ENCODE measurements at regions not wholly inside any gene's neighbourhood (a gene's known extent, or its start where the extent isn't known, plus 50 kb on each side); places are given as distances from the start of the nearest gene placed in this dataset.

DNA sequence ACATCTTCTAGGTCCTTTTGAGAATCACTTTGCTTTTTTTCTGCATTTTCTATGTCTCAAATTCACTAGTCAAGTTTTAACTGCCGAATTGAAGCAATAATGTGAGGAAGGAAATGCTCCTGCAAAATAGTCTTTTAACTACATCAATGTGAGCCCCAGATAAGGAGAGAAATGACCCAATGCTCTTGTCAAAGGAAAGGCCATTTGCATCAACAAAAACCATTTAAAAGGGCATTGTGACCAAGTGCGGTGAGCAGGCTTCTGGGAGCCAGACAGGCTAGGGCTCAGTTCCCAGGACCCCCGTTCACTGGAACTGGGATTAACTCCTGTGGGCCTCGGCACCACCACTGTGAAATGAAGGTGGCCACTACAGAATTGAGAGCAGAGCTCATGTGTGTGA is 127.9 kb upstream of the EEPD1 start:
- DNase-seq (ENCODE audit: low read depth, low spot score) (no peak), ATAC-seq (no peak)
- intact Hi-C loops (cut with micrococcal nuclease; ENCODE audit: unreplicated experiment) (no loop called here), in situ Hi-C loops (cut with HindIII; ENCODE audit: low pct_unique_long_range_greater_than_20kb, low sequenced_read_pairs) (no loop called here)
- no TSS peak for BruUV-seq (replicated peaks)
- ChIA-PET CTCF (no interaction called here), POLR2A (no interaction called here)
- H3K36me3 ChIP-seq (ENCODE audit: control insufficient read depth, insufficient read depth, low read length) = no peaks in the 10 kb centered on the region
- no peak for TF ChIP-seq TCF7L2 (IDR thresholded peaks at IDR 0.05; ENCODE audit: low read depth, low read length)
- no peak for TF ChIP-seq REST (IDR thresholded peaks at IDR 0.05; ENCODE audit: insufficient read depth in 1 of 2, low read depth in 2 of 2, low read length in 1 of 2)
- no peak for TF ChIP-seq CTCF (IDR thresholded peaks at IDR 0.05)
- no peak for TF ChIP-seq SIN3A (IDR thresholded peaks at IDR 0.05; ENCODE audit: borderline replicate concordance, insufficient read depth, low read depth, low read length)
- no peak for TF ChIP-seq POLR2AphosphoS5 (IDR thresholded peaks at IDR 0.05; ENCODE audit: low read depth, low read length)
- H3K4me1 ChIP-seq (ENCODE audit: control insufficient read depth, insufficient read depth, low read length) = no peaks in the 10 kb centered on the region
- no peaks in the 10 kb centered on the region for H3K9me3 ChIP-seq (ENCODE audit: control insufficient read depth, insufficient read depth, low read depth, low read length)
- H3K4me3 ChIP-seq (ENCODE audit: low read depth in 2 of 2, low read length in 2 of 2) = no peak overlapping the region
- H3K27me3 ChIP-seq (ENCODE audit: control insufficient read depth, insufficient read depth, low read length) = no peaks in the 10 kb centered on the region
- no peak overlapping the region for H3K27ac ChIP-seq (ENCODE audit: low read length)

- CTCF ChIA-PET = no interaction called here
- TF ChIP-seq REST (IDR thresholded peaks at IDR 0.05; ENCODE audit: insufficient read depth in 1 of 2, low read depth in 2 of 2, low read length in 1 of 2) (no peak), SIN3A (IDR thresholded peaks at IDR 0.05; ENCODE audit: borderline replicate concordance, insufficient read depth, low read depth, low read length) (no peak), POLR2AphosphoS5 (IDR thresholded peaks at IDR 0.05; ENCODE audit: low read depth, low read length) (no peak), TCF7L2 (IDR thresholded peaks at IDR 0.05; ENCODE audit: low read depth, low read length) (no peak), CTCF (IDR thresholded peaks at IDR 0.05) (no peak)
Measured at GRCh38 chr7:36029311-36029710, 123.7 kb upstream of the EEPD1 start.

More at GRCh38 chr7:36029311-36029710, 123.7 kb upstream of the EEPD1 start:
- BruUV-seq (replicated peaks) = no TSS peak
- Histone ChIP-seq H3K36me3 (ENCODE audit: control insufficient read depth, insufficient read depth, low read length) (no peaks in the 10 kb centered on the region), H3K4me3 (ENCODE audit: low read depth in 2 of 2, low read length in 2 of 2) (no peak overlapping the region), H3K27ac (ENCODE audit: low read length) (peak overlapping the region; percentile 58; the same call in 1 of the 2 replicates), H3K27me3 (ENCODE audit: control insufficient read depth, insufficient read depth, low read length) (no peaks in the 10 kb centered on the region), H3K9me3 (ENCODE audit: control insufficient read depth, insufficient read depth, low read depth, low read length) (no peaks in the 10 kb centered on the region), H3K4me1 (ENCODE audit: control insufficient read depth, insufficient read depth, low read length) (peaks cover 23% of the 10 kb centered on the region)
- POLR2A ChIA-PET = no interaction called here
- no peak for ATAC-seq
- intact Hi-C loops (cut with micrococcal nuclease; ENCODE audit: unreplicated experiment) = no loop called here
- in situ Hi-C loops (cut with HindIII; ENCODE audit: low pct_unique_long_range_greater_than_20kb, low sequenced_read_pairs) = no loop called here
- no peak for DNase-seq (ENCODE audit: low read depth, low spot score)
